Keratinocyte (primary cell): ENCODE measurements at regions not wholly inside any gene's neighbourhood (a gene's known extent, or its start where the extent isn't known, plus 50 kb on each side); places are given as distances from the start of the nearest gene placed in this dataset.

ENCODE experiments used
- DNase-seq: peaks from one replicate; pipeline ENCODE4 v3.0.0-alpha.2; 2011; ENCODE audit warnings: low read depth, missing footprints, low spot score
- FAIRE-seq: peaks from 2 replicates; lab custom pipeline; 2011; peaks lifted over from hg19 to GRCh38; lab: Jason Lieb, UNC
- H2AFZ ChIP-seq: 2 replicates; pipeline ENCODE4 v1.6.0; 2012; ENCODE audit warnings: low read length, control low read depth, inconsistent platforms; ENCODE audit not compliant: control insufficient read depth
- H3K27ac ChIP-seq: 2 replicates; pipeline ENCODE4 v1.5.1; 2011; ENCODE audit warnings: low read length; ENCODE audit not compliant: control insufficient read depth, insufficient read depth
- H3K27me3 ChIP-seq: 3 replicates; pipeline ENCODE4 v1.6.0; 2011; ENCODE audit warnings: low read length; ENCODE audit not compliant: control insufficient read depth, insufficient read depth; ENCODE audit errors: extremely low read depth
- H3K36me3 ChIP-seq, 2 experiments: 2 replicates in 1 of 2; 3 replicates in 1 of 2; pipeline ENCODE4 v1.5.1; 2011; ENCODE audit warnings: low read length in 2 of 2, mild to moderate bottlenecking in 1 of 2; ENCODE audit not compliant: control insufficient read depth in 2 of 2, insufficient read depth in 2 of 2; ENCODE audit errors: extremely low read depth in 1 of 2
- H3K4me1 ChIP-seq: 3 replicates; pipeline ENCODE4 v1.5.1; 2011; ENCODE audit warnings: low read length; ENCODE audit not compliant: control insufficient read depth, insufficient read depth; ENCODE audit errors: extremely low read depth
- H3K4me2 ChIP-seq: 3 replicates; pipeline ENCODE4 v1.6.0; 2011; ENCODE audit warnings: low read depth, low read length; ENCODE audit not compliant: control insufficient read depth, insufficient read depth; ENCODE audit errors: extremely low read depth
- H3K4me3 ChIP-seq, 3 experiments: fragments of 200-600 bp in 1 of 3; sonication (generic) in 1 of 3; 2 replicates in 2 of 3; 3 replicates in 1 of 3; pipeline ENCODE4 v1.5.1; 2011 to 2016; ENCODE audit warnings: low read length in 3 of 3, mild to moderate bottlenecking in 3 of 3, control low read depth in 2 of 3, inconsistent platforms in 1 of 3, low read depth in 1 of 3, mixed read lengths in 1 of 3, mixed run types in 1 of 3, moderate library complexity in 1 of 3; ENCODE audit not compliant: control insufficient read depth in 2 of 3, insufficient read depth in 2 of 3; ENCODE audit errors: extremely low read depth in 1 of 3
- H3K79me2 ChIP-seq: 2 replicates; pipeline ENCODE4 v1.6.0; 2012; ENCODE audit warnings: low read length; ENCODE audit not compliant: control insufficient read depth, insufficient read depth
- H3K9ac ChIP-seq: 3 replicates; pipeline ENCODE4 v1.6.0; 2011; ENCODE audit warnings: low read length; ENCODE audit not compliant: control insufficient read depth, insufficient read depth; ENCODE audit errors: extremely low read depth
- H3K9me1 ChIP-seq: 3 replicates; pipeline ENCODE4 v1.6.0; 2011; ENCODE audit warnings: low read length; ENCODE audit not compliant: control insufficient read depth, insufficient read depth; ENCODE audit errors: extremely low read depth
- H3K9me3 ChIP-seq: 2 replicates; pipeline ENCODE4 v1.5.1; 2012; ENCODE audit warnings: low read depth, low read length; ENCODE audit not compliant: control insufficient read depth
- H4K20me1 ChIP-seq: 3 replicates; pipeline ENCODE4 v1.6.0; 2011; ENCODE audit warnings: low read length; ENCODE audit not compliant: control insufficient read depth, insufficient read depth; ENCODE audit errors: extremely low read depth
- EZH2 ChIP-seq: IDR thresholded peaks from one replicate; pipeline ENCODE4 v1.6.1; 2012; ENCODE audit warnings: inconsistent platforms, mild to moderate bottlenecking, low read length, moderate library complexity
- dilution Hi-C: fragments of 300-500 bp; cut with MboI; formaldehyde crosslinking; loops from one replicate; pipeline ENCODE4 v1.7.0; 2020; ENCODE audit warnings: low sequenced_read_pairs; ENCODE audit not compliant: extremely low pct_ligation_motif_present
- TF ChIP-seq, protein P1 (sequence below), 3 experiments: IDR thresholded peaks in 1 of 3; conservative IDR thresholded peaks in 1 of 3; optimal IDR thresholded peaks in 1 of 3; 2 replicates in 2 of 3; 3 replicates in 1 of 3; pipeline versions ENCODE3 to v1.5.1; 2011; ENCODE audit warnings: low read length in 3 of 3, mild to moderate bottlenecking in 3 of 3, moderate library complexity in 2 of 3, control low read depth in 1 of 3, inconsistent platforms in 1 of 3; ENCODE audit not compliant: insufficient read depth in 2 of 3; ENCODE audit errors: extremely low read depth in 1 of 3

- Histone ChIP-seq H3K27ac (no peak overlapping the region), H3K4me2 (no peak overlapping the region)
- dilution Hi-C loops = no loop called here
These were observed 276.9 kb downstream of the SOX9 start for GRCh38 chr17:72397687-72398086.

GRCh38 chr17:72399023-72399607 is 278.3 kb downstream of the SOX9 start:
- Histone ChIP-seq H2AFZ (no peak overlapping the region), H3K9me1 (no peaks in the 10 kb centered on the region), H3K9me3 (no peaks in the 10 kb centered on the region), H3K36me3 (peaks cover 15 to 17% of the 10 kb centered on the region in 2 experiments), H4K20me1 (no peaks in the 10 kb centered on the region), H3K4me1 (peaks cover 5% of the 10 kb centered on the region), H3K4me3 (no peak overlapping the region), H3K4me2 (no peak overlapping the region), H3K27ac (no peak overlapping the region), H3K79me2 (peaks cover 14% of the 10 kb centered on the region), H3K27me3 (no peaks in the 10 kb centered on the region), H3K9ac (no peak overlapping the region)
- FAIRE-seq (no peak), DNase-seq (no peak)
- dilution Hi-C loops = no loop called here
- no peak for TF ChIP-seq EZH2

More at GRCh38 chr17:72397687-72398086, 276.9 kb downstream of the SOX9 start:
- Histone ChIP-seq H3K27me3 (no peaks in the 10 kb centered on the region), H3K9ac (no peak overlapping the region), H2AFZ (no peak overlapping the region), H3K9me1 (no peaks in the 10 kb centered on the region), H3K36me3 (peaks cover 7 to 8% of the 10 kb centered on the region in 2 experiments), H3K9me3 (no peaks in the 10 kb centered on the region), H3K4me3 (no peak overlapping the region), H4K20me1 (no peaks in the 10 kb centered on the region), H3K4me1 (peaks cover 18% of the 10 kb centered on the region), H3K79me2 (peaks cover 8% of the 10 kb centered on the region)
- DNase-seq (no peak), FAIRE-seq (no peak)
- TF ChIP-seq, protein P1, sequence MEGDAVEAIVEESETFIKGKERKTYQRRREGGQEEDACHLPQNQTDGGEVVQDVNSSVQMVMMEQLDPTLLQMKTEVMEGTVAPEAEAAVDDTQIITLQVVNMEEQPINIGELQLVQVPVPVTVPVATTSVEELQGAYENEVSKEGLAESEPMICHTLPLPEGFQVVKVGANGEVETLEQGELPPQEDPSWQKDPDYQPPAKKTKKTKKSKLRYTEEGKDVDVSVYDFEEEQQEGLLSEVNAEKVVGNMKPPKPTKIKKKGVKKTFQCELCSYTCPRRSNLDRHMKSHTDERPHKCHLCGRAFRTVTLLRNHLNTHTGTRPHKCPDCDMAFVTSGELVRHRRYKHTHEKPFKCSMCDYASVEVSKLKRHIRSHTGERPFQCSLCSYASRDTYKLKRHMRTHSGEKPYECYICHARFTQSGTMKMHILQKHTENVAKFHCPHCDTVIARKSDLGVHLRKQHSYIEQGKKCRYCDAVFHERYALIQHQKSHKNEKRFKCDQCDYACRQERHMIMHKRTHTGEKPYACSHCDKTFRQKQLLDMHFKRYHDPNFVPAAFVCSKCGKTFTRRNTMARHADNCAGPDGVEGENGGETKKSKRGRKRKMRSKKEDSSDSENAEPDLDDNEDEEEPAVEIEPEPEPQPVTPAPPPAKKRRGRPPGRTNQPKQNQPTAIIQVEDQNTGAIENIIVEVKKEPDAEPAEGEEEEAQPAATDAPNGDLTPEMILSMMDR (optimal IDR thresholded peaks at IDR 0.05 in 1 of 3, IDR thresholded peaks at IDR 0.05 in 1 of 3, conservative IDR thresholded peaks at IDR 0.05 in 1 of 3; ENCODE audit: extremely low read depth in 1 of 3, insufficient read depth in 2 of 3, low read length in 3 of 3) = no peak
- TF ChIP-seq EZH2 = no peak
